Sigmoid colon (tissue), 4 donors: ENCODE measurements at regions not wholly inside any gene's neighbourhood (a gene's known extent, or its start where the extent isn't known, plus 50 kb on each side); places are given as distances from the start of the nearest gene placed in this dataset.

Source experiments
- POLR2A ChIP-seq, 2 donors: fragments of 450-650 bp; IDR thresholded peaks; one replicate each; pipeline ENCODE4 v1.6.1; 2016; ENCODE audit warnings: antibody characterized with exemption in 2 of 2, mild to moderate bottlenecking in 2 of 2, moderate library complexity in 2 of 2
- POLR2AphosphoS5 ChIP-seq, 4 donors: sonication (generic); formaldehyde crosslinking; IDR thresholded peaks; one replicate each; pipeline ENCODE4 v1.6.1; 2017; ENCODE audit warnings: antibody characterized with exemption in 4 of 4
- TF ChIP-seq, protein P1 (sequence below), 4 experiments: fragments of 450-650 bp in 3 of 4; fragments of 200-600 bp in 1 of 4; IDR thresholded peaks; one replicate each; pipeline ENCODE4 v1.5.1; 2016 to 2019; ENCODE audit warnings: antibody characterized with exemption in 4 of 4, mild to moderate bottlenecking in 3 of 4, moderate library complexity in 2 of 4

DNA sequence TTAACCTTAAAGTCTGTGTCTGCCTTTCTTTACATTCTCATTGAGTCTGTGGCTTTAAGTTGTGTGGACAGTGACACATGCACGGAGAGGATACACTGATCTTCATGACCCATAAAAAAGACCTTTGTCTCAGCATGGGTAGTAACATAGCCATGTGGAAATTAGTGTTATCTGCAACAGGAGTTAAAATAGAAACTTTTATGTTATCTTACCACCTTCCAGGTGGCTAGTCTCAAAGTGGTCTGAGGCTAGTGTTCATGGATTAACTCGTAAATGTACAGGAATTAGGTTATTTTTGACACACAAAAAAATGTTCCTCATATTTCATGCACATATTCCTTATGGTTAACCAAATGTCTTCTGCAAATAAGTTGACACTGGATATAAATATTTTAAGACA lies 607.0 kb downstream of the ISL1 start:
- TF ChIP-seq, protein P1, sequence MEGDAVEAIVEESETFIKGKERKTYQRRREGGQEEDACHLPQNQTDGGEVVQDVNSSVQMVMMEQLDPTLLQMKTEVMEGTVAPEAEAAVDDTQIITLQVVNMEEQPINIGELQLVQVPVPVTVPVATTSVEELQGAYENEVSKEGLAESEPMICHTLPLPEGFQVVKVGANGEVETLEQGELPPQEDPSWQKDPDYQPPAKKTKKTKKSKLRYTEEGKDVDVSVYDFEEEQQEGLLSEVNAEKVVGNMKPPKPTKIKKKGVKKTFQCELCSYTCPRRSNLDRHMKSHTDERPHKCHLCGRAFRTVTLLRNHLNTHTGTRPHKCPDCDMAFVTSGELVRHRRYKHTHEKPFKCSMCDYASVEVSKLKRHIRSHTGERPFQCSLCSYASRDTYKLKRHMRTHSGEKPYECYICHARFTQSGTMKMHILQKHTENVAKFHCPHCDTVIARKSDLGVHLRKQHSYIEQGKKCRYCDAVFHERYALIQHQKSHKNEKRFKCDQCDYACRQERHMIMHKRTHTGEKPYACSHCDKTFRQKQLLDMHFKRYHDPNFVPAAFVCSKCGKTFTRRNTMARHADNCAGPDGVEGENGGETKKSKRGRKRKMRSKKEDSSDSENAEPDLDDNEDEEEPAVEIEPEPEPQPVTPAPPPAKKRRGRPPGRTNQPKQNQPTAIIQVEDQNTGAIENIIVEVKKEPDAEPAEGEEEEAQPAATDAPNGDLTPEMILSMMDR (IDR thresholded peaks at IDR 0.05) = no peak
- TF ChIP-seq POLR2A (IDR thresholded peaks at IDR 0.05) (no peak), POLR2AphosphoS5 (IDR thresholded peaks at IDR 0.05) (no peak)
